ENCODE measurements at regions not wholly inside any gene's neighbourhood (a gene's known extent, or its start where the extent isn't known, plus 50 kb on each side); places are given as distances from the start of the nearest gene placed in this dataset.

DNA sequence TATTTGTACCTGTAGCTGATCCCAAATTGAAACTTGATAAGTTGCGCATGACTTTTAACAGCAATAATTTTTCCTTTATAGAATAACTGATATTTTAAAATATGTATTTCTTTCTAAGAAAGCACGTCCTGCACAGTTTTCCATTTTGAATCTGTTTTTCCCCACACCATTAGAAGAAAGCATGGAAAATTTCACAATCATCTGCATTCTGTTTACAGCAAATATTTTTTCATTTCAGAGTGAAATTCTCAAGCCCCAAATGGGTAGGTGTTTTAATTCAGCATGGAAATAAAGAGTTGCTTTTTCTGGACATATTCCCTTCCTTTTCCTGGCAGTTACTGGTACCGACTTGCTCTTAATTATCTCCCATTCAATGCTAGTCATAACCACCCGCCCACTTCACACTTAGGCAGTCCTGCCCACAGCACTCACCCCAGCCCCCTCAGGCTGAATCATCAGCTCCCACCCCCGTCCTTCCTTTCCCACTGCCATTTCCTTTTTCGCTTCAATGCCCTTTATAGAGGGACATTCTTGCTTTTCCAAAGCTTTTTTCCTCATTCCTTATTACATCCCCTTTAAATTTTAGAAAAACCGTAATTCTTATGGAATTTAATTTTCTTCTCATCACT is 89.2 kb upstream of the GLS start (continued):
- no peak for TF ChIP-seq ZNF114 (CRISPR knock-in tag; IDR thresholded peaks at IDR 0.05)
- no peak for TF ChIP-seq CTCF (conservative IDR thresholded peaks at IDR 0.05; ENCODE audit: low read depth in 2 of 2)
- no peak for TF ChIP-seq ZNF331 (CRISPR knock-in tag; IDR thresholded peaks at IDR 0.05; ENCODE audit: low read depth)
- no peak for TF ChIP-seq STAT1 (IDR thresholded peaks at IDR 0.05; ENCODE audit: unreplicated experiment)
- no peak for TF ChIP-seq ETS1 (IDR thresholded peaks at IDR 0.05)
- TF ChIP-seq CREB1 (CRISPR knock-in tag; IDR thresholded peaks at IDR 0.05; ENCODE audit: low read depth) = no peak
- no peak for TF ChIP-seq REST (IDR thresholded peaks at IDR 0.05; ENCODE audit: unreplicated experiment)
- no peak for TF ChIP-seq NANOG (IDR thresholded peaks at IDR 0.05; ENCODE audit: borderline replicate concordance)

DNA sequence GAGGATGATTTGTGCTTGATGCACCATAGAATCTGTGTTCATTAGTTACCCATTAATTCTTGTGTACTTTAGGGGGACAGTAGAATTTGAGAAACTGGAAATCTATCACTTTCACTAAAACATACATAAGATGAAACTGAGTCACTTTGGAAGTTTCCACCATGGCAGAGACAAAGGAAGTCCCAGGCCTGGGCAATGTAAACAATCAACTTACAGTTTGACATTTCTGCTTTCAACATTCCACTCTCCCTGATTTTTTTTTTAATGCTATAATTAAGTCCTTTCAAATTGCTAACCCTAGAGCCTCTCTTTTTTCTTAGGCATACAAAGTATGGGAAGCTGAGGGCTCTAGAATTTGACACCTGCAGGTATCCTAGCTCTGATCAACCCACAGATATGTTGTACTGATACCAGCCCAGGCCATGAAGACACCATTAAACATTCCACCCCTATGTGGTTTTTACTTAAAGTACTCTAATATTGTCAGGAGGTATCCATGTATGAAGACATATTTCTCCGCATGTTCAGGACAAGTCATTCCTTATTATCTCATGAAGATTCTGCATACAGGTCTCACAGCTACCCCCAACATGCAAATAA is 88.5 kb upstream of the GLS start:
- Histone ChIP-seq H2AFZ (peak overlapping the region; percentile 30; the same call in 1 of the 2 replicates), H3K27me3 (ENCODE audit: insufficient read depth) (no peaks in the 10 kb centered on the region), H3F3A (replicated peaks; ENCODE audit: low read depth) (no peaks in the 10 kb centered on the region), H3K4me2 (peak overlapping the region; percentile 67), H4K20me1 (replicated peaks; ENCODE audit: insufficient read depth) (no peaks in the 10 kb centered on the region), H3K27ac (ENCODE audit: low read depth) (no peak overlapping the region), H3K4me3 (no peak overlapping the region), H3K79me2 (replicated peaks; ENCODE audit: insufficient read depth) (no peaks in the 10 kb centered on the region), H3K4me1 (ENCODE audit: insufficient read depth) (peaks cover 32% of the 10 kb centered on the region), H3K9me2 (ENCODE audit: insufficient read depth) (no peaks in the 10 kb centered on the region; the same call in none of the 2 replicates), H3K36me3 (ENCODE audit: insufficient read depth) (no peaks in the 10 kb centered on the region)
- peaks cover 32% of the 10 kb centered on the region for H3K4me1 Mint-ChIP-seq
- H3K9me3 Mint-ChIP-seq = no peaks in the 10 kb centered on the region; the same call in 2 of the 3 replicates
- H3K27ac Mint-ChIP-seq = no peak overlapping the region
- H3K4me3 Mint-ChIP-seq = no peak overlapping the region
- ATAC-seq = no peak
- peaks cover under 1% of the 10 kb centered on the region for H3K27me3 Mint-ChIP-seq (ENCODE audit: insufficient read depth, low read depth, poor library complexity)
- no peak for DNase-seq (ENCODE audit: low spot score)
- no peaks in the 10 kb centered on the region; the same call in 2 of the 3 replicates for H3K36me3 Mint-ChIP-seq (ENCODE audit: low read depth)
- TF ChIP-seq ZNF114 (CRISPR knock-in tag; IDR thresholded peaks at IDR 0.05) (no peak), ZNF331 (CRISPR knock-in tag; IDR thresholded peaks at IDR 0.05; ENCODE audit: low read depth) (no peak), ETS1 (IDR thresholded peaks at IDR 0.05) (no peak), POLR2AphosphoS5 (IDR thresholded peaks at IDR 0.05; ENCODE audit: low read depth) (no peak), CTCF (conservative IDR thresholded peaks at IDR 0.05; ENCODE audit: low read depth in 2 of 2) (no peak)

Measured in GM23338 (cell line).